ENCODE measurements at regions not wholly inside any gene's neighbourhood (a gene's known extent, or its start where the extent isn't known, plus 50 kb on each side); places are given as distances from the start of the nearest gene placed in this dataset.

- no peak for DNase-seq (ENCODE audit: low read depth in 2 of 2)
These were observed 376.0 kb downstream of the ICE1 start for GRCh38 chr5:5798462-5798861.

DNA sequence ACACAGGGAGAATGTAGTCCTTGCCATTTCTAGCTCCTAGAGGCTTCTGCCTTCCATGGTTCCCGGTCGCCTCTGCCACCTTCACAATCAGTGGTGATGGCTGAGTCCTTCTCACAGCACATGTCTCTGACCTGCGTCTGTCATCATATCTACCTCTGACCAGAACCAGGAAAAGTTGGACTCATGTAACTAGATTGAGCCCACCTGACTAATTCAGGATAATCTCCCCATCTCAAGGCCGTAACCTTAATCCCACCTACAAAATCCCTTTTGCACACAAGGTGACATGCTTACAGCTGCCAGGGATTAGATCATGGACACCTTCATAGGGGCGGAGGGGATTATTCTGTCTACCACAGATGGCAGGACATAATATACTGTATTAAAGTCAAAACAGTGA, 375.6 kb downstream of the ICE1 start:
- DNase-seq (ENCODE audit: low read depth in 2 of 2): no peak

DNA sequence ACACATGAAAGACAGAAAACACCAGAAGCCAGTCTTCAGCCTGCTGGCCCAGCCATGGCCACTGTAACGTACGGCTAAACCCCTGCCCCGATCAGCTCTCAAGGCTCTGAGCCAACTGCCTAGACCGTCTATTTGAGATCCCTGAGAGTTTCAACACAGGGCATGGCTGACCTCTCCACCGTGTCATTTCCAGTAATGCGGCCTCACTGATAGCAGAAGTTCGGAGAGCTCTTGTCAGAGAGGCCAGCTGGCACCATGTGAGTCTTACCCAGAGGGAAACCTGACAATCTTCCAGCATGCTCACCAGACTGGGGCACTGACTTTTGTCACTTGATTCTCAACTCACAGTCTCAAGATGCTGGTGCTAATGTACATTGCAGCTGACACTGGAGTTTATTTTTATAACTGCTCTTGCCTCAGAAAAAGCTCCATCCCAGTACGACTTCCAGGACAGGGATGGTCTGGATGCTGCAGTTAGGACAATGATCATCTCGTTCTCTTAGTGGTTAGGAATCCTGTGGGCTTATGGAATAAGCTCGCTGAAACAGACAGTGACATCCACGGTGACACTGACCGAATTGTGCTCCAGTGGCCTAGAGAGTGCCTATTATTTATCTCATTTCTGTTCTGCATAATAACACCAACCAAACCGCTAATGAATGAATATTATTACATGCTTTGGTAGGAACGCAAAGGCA, 372.7 kb downstream of the ICE1 start:
- no peak for DNase-seq (ENCODE audit: low read depth in 2 of 2)

GRCh38 chr5:5794118-5794560, 371.7 kb downstream of the ICE1 start:
- DNase-seq (ENCODE audit: low read depth in 2 of 2): no peak

GRCh38 chr5:5793242-5794117, 371.0 kb downstream of the ICE1 start:
- no peak for DNase-seq (ENCODE audit: low read depth in 2 of 2)

DNA sequence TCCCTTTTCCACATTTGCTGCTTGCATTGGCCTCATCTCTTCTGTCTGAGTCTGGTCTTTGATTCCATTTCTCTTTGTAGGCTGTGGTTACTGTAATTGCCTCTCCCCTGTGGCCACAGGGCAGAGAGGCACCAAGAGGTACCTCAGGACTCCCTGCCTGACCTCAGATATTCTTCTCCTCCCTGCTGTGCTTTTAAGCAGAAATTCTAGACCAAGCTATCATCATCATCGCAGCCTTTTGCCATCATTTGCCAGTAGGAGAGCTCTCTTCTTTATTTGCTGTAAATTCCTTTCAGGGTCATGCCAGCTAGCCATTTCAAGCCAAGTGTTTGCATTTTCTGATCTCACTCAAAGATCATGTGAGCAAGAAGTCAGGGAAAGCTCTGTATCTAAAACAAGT, 369.6 kb downstream of the ICE1 start:
- no peak for DNase-seq (ENCODE audit: low read depth in 2 of 2)

- DNase-seq (ENCODE audit: low read depth in 2 of 2): no peak
These were observed 366.3 kb downstream of the ICE1 start for GRCh38 chr5:5788793-5789192.

DNA sequence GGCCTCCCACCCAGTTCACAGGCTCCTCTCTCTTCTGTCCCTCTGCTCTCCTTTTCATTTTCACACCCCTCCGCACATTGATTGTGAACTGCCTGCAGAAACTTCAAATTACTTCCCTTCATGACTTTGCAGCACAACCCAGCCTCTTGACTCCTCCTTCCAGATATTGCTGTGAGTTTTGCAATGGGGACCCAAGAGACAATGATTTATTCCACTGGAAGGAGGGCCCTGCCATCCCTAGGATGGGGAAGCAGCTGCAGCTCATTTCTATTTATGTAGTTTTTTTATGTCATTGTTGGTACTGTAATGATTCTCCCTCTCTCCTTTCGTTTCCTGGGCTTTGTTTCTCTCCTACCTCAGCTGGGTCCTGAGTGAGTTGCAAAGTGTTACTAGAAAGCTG, 364.9 kb downstream of the ICE1 start:
- no peak for DNase-seq (ENCODE audit: low read depth in 2 of 2)

- no peak for DNase-seq (ENCODE audit: low read depth in 2 of 2)
These were observed 361.6 kb downstream of the ICE1 start for GRCh38 chr5:5784101-5784500.

DNA sequence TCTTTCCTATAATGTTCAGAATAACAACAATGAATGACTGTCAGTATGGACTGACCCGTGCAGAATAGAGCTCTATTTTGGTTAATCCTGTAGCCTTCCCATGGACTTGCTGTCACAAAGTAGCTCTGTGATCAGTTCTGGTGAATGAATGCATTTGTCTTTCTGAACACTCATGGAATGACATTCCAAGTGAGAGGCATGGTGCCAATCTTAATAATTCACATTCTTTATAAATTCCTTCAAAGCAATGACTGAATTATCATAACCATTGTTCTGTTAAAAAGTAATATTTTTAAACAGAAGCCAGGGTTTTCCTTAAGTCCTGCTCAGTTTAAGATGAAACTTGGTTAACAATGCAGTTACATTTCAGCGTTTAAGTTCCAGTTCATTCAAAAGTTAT, 360.5 kb downstream of the ICE1 start:
- no peak for DNase-seq (ENCODE audit: low read depth in 2 of 2)

DNA sequence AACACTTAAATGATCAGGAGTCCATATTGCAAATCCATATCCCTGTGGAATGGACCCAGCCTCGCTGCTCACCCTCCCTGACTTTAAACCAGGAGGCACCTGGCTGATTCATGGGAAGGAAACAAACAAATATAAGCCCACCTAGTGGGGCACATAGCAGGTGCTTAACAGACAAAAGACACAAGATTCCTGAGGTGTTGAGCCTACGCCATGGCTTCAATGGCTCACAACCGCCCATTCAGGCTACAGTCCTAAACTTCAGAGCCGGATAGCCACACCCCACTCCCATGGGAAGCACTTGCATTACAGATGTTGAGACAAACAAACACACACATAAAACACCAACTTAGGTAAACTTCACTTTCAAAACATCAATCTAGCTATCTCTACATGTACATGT, 359.9 kb downstream of the ICE1 start:
- no peak for DNase-seq (ENCODE audit: low read depth in 2 of 2)

- DNase-seq (ENCODE audit: low read depth in 2 of 2): no peak
These were observed 358.9 kb downstream of the ICE1 start for GRCh38 chr5:5781335-5781734.

DNA sequence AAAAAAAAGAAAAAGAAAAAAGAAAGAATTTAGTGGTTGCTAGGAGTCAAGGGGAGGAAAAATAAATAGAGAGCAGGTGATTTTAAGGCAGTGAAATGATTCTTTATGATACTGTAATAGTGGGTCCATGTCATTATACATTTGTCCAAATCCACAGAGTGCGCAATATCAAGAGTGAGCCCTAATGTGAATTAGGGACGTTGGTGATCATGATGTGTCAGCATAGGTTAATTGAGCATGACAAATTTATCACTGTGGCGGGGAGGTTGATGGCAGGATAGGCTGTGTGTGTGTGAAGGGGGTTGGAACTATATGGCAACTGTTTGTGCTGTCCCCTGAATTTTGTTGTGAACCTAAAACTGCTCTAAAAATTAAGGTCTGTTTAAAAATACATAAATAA, 357.8 kb downstream of the ICE1 start:
- no peak for DNase-seq (ENCODE audit: low read depth in 2 of 2)

DNA sequence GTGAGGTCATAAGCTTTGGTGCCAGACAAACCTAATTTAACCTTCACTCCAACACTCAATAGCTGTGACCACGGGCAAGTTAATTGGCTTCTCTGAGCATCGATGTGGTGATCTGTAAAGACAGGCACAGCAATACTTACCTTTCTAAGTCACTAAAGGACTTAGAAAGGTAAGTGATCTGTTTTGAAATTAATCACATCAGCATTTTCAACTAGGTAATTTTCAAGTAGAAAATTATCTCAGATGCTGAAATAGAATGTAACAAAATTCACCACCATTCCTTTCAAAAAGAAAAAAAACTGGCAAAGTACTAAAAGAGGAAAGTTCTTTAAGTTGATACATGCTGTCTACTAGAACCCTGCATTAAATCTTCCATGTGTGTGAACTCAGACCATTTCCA, 354.5 kb downstream of the ICE1 start:
- no peak for DNase-seq (ENCODE audit: low read depth in 2 of 2)

- DNase-seq (ENCODE audit: low read depth in 2 of 2): no peak
These were observed 349.7 kb downstream of the ICE1 start for GRCh38 chr5:5772202-5772601.

DNA sequence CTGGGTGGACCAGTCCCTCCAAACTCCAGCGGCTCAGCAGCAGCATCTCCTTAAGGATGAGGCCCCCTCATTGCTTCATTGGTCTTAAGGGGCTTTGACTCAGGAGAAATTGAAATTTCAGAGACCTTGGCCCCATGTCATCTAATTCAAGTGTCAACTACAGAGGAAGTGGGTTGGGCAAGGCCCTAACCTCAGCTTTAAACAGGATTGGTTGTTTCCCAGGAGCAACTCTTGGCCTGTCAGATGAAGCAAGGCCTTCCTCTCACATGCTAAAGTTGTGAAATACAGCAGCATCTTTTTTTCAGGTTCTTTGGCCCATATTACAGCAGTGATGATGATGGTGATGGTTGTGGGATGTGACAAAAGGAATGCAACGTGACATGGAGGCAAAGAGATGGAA, 348.3 kb downstream of the ICE1 start:
- DNase-seq (ENCODE audit: low read depth in 2 of 2): no peak

GRCh38 chr5:5767286-5767928, 344.9 kb downstream of the ICE1 start:
- no peak for DNase-seq (ENCODE audit: low read depth in 2 of 2)

- DNase-seq (ENCODE audit: low read depth in 2 of 2): no peak
These were observed 342.8 kb downstream of the ICE1 start for GRCh38 chr5:5765066-5765850.

- DNase-seq (ENCODE audit: low read depth in 2 of 2): no peak
These were observed 341.8 kb downstream of the ICE1 start for GRCh38 chr5:5764246-5764645.

DNA sequence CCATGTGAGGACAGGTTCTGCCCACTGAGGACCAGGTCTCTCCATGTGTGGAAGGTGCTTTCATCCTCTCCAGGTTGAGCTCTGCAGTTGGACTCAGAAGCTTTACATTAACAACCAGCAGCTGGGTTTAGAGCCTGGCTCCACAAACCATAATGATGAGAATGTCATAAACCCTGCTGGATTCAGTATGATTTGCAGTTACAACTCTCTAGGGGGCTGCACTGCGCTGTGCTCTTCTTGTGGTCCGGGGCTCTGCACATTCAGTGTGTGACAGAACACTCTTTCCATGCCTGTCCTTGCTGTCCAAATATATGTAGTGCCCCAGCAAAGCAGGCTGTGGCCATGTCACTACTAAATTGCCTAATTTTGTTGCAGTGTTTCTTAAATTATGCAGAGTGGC, 334.3 kb downstream of the ICE1 start:
- DNase-seq (ENCODE audit: low read depth in 2 of 2): no peak

DNA sequence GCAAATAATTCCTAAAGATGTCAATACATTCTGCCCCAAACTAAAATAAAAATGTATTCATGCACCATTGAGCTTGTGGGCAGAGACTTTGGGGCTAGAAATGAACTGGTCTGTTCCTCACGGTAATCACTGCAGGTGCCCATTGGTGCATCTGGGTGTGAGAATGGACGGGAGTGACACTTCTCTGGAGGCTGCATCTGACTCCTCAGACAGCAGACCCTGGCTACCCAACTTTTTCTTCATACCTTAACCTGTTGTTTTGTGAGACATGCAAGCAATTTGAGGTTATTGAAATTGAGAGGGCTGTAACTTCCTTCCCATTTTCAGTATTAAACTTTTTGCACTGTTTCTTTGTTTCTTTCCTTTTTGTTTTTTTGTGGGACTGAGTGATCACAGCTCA, 333.4 kb downstream of the ICE1 start:
- DNase-seq (ENCODE audit: low read depth in 2 of 2): no peak

- DNase-seq (ENCODE audit: low read depth in 2 of 2): no peak
These were observed 330.4 kb downstream of the ICE1 start for GRCh38 chr5:5752844-5753243.

Measured in stimulated activated CD4-positive, alpha-beta T cell treated with anti-CD3 and anti-CD28 coated beads, Interleukin-4, amount 100 ng/mL, for 48 hours (primary cell).